ENCODE measurements at regions not wholly inside any gene's neighbourhood (a gene's known extent, or its start where the extent isn't known, plus 50 kb on each side); places are given as distances from the start of the nearest gene placed in this dataset.

GRCh38 chr13:111051041-111051725 lies 63.9 kb upstream of the ARHGEF7 start:
- H3K4me3 ChIP-seq (ENCODE audit: control insufficient read depth, low read depth, low read length) = no peak overlapping the region
- TF ChIP-seq, protein P1, sequence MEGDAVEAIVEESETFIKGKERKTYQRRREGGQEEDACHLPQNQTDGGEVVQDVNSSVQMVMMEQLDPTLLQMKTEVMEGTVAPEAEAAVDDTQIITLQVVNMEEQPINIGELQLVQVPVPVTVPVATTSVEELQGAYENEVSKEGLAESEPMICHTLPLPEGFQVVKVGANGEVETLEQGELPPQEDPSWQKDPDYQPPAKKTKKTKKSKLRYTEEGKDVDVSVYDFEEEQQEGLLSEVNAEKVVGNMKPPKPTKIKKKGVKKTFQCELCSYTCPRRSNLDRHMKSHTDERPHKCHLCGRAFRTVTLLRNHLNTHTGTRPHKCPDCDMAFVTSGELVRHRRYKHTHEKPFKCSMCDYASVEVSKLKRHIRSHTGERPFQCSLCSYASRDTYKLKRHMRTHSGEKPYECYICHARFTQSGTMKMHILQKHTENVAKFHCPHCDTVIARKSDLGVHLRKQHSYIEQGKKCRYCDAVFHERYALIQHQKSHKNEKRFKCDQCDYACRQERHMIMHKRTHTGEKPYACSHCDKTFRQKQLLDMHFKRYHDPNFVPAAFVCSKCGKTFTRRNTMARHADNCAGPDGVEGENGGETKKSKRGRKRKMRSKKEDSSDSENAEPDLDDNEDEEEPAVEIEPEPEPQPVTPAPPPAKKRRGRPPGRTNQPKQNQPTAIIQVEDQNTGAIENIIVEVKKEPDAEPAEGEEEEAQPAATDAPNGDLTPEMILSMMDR (conservative IDR thresholded peaks at IDR 0.05; ENCODE audit: control insufficient read depth, insufficient read depth, low read depth, low read length) = no peak

DNA sequence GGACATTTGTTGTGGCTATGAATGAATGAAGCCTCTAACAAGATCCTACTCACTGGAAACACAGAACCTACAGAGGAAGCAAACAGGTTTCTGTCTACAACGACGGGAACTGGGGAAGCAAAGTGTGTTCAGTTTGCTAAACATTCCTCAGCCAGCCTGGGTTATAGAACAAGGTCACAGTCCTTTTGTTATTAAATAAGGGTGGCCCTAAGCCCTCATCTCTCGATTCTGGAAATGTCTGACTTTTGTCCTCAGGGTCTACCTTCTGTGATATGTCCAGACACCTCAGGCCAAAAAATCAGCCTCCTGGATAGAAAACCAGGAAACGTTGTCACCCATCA lies 64.6 kb upstream of the ARHGEF7 start:
- H3K4me3 ChIP-seq (ENCODE audit: control insufficient read depth, low read depth, low read length) = no peak overlapping the region
- DNase-seq (ENCODE audit: low read depth) = no peak
- TF ChIP-seq, protein P1 (conservative IDR thresholded peaks at IDR 0.05; ENCODE audit: control insufficient read depth, insufficient read depth, low read depth, low read length) = no peak

More at GRCh38 chr13:111051041-111051725, 63.9 kb upstream of the ARHGEF7 start:
- DNase-seq (ENCODE audit: low read depth) = no peak

DNA sequence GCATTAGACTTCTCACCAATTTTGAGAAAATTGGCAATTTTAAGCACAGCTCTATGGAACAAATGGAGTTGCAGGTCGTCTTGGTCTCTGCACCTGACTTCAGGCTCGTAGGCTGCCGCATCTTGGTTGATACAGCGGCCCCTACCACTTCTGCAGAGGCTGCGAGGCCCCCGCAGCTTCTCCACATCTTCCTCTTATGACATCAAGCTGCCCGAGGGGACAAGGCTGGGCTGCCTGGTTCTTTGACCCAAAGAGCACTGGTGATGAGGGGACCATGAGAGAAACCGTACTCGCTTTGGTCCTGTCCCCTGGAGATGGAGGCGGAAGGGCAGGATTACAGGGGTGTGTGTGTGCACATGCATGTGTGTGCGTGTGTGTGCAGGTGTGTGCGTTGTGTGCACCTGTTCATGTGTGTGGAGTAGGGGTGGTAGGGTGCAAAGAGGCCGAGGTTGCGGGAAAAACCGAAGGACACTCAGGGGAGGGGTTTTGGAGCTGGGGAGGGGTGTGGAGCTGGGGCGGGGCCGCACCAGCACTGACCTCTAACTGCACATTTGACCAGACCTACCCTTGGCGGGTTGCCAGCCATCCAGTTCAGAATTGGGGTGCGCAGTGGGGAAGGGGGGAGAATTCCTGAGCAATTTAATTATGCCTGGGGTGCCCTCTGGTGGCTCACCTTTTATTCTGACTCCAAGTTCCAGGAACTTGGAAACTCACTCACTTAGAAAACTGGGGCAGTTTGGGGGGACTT lies 65.1 kb upstream of the ARHGEF7 start:
- TF ChIP-seq, protein P1 (conservative IDR thresholded peaks at IDR 0.05; ENCODE audit: control insufficient read depth, insufficient read depth, low read depth, low read length) = peak; percentile 45
- DNase-seq (ENCODE audit: low read depth) = peak; percentile 34
- H3K4me3 ChIP-seq (ENCODE audit: control insufficient read depth, low read depth, low read length) = no peak overlapping the region

GRCh38 chr13:111048387-111048786 lies 66.7 kb upstream of the ARHGEF7 start:
- no peak overlapping the region for H3K4me3 ChIP-seq (ENCODE audit: control insufficient read depth, low read depth, low read length)
- TF ChIP-seq, protein P1 (conservative IDR thresholded peaks at IDR 0.05; ENCODE audit: control insufficient read depth, insufficient read depth, low read depth, low read length) = no peak
- DNase-seq (ENCODE audit: low read depth) = no peak

DNA sequence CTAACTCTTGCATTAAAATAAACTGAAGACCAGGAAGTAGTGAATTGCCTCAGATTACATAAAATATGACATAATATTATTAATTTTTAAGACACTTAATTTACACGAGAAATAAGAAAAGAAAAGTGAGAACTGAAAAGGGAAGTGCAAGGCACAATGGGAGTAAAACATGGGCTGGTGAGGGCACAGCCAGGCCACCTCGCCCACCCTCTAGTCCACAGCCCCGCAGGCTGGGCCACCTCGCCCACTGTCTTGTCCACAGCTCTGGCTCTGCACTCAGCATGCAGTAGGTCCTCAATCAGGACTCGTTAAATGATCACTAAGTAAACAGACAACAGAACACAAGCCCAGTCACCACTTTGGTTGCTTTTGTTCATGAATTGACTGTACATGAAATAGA lies 67.8 kb upstream of the ARHGEF7 start:
- no peak overlapping the region for H3K4me3 ChIP-seq (ENCODE audit: control insufficient read depth, low read depth, low read length)
- TF ChIP-seq, protein P1 (conservative IDR thresholded peaks at IDR 0.05; ENCODE audit: control insufficient read depth, insufficient read depth, low read depth, low read length) = no peak

GRCh38 chr13:111046590-111047141 lies 68.4 kb upstream of the ARHGEF7 start:
- peak; percentile 60 for DNase-seq (ENCODE audit: low read depth)
- TF ChIP-seq, protein P1 (conservative IDR thresholded peaks at IDR 0.05; ENCODE audit: control insufficient read depth, insufficient read depth, low read depth, low read length) = peak; percentile 37
- H3K4me3 ChIP-seq (ENCODE audit: control insufficient read depth, low read depth, low read length) = no peak overlapping the region

More for the DNA sequence above, 67.8 kb upstream of the ARHGEF7 start:
- no peak for DNase-seq (ENCODE audit: low read depth)

Data from fibroblast of mammary gland (primary cell).